Lung microvascular endothelial cell (primary cell): ENCODE measurements at regions not wholly inside any gene's neighbourhood (a gene's known extent, or its start where the extent isn't known, plus 50 kb on each side); places are given as distances from the start of the nearest gene placed in this dataset.
"Not testable (repeated sequence)": the region's sequence is repeated elsewhere in the genome, so short reads cannot be mapped to it uniquely, and the experiment has no call there.

Experiments
- DNase-seq, 2 donors: peaks; one replicate each; pipeline versions ENCODE4 v3.0.0 to v3.0.0-alpha.2; 2010; ENCODE audit warnings: low read depth in 2 of 2

GRCh38 chr3:182331341-182331740, 462.0 kb upstream of the ATP11B start:
- DNase-seq = no peak

- DNase-seq = no peak
These were observed 451.1 kb upstream of the ATP11B start for GRCh38 chr3:182342252-182342651.

- DNase-seq = not testable (repeated sequence)
These were observed 449.3 kb upstream of the ATP11B start for GRCh38 chr3:182344026-182344425.

- DNase-seq = no peak
These were observed 444.3 kb upstream of the ATP11B start for GRCh38 chr3:182349051-182349450.

GRCh38 chr3:182349951-182350517, 443.3 kb upstream of the ATP11B start:
- DNase-seq = no peak

- DNase-seq = no peak
These were observed 435.4 kb upstream of the ATP11B start for GRCh38 chr3:182357928-182358327.

GRCh38 chr3:182364323-182364722, 429.0 kb upstream of the ATP11B start:
- DNase-seq = peak in 1 of 2 donors; percentile 3

- peak; percentile 17 to 85 for DNase-seq
These were observed 428.3 kb upstream of the ATP11B start for GRCh38 chr3:182364723-182365650.

GRCh38 chr3:182366746-182367145, 426.6 kb upstream of the ATP11B start:
- DNase-seq = no peak

- DNase-seq = no peak
These were observed 423.4 kb upstream of the ATP11B start for GRCh38 chr3:182369861-182370260.

- no peak for DNase-seq
These were observed 422.4 kb upstream of the ATP11B start for GRCh38 chr3:182370949-182371348.

GRCh38 chr3:182375916-182376315, 417.4 kb upstream of the ATP11B start:
- no peak for DNase-seq

- no peak for DNase-seq
These were observed 411.0 kb upstream of the ATP11B start for GRCh38 chr3:182382112-182382857.

GRCh38 chr3:182384221-182384620, 409.1 kb upstream of the ATP11B start:
- no peak for DNase-seq

GRCh38 chr3:182385356-182385755, 407.9 kb upstream of the ATP11B start:
- no peak for DNase-seq

- DNase-seq = no peak
These were observed 404.8 kb upstream of the ATP11B start for GRCh38 chr3:182388506-182388905.

GRCh38 chr3:182389071-182389815, 404.1 kb upstream of the ATP11B start:
- DNase-seq = no peak

GRCh38 chr3:182390421-182390820, 402.9 kb upstream of the ATP11B start:
- no peak for DNase-seq

- no peak for DNase-seq
These were observed 400.9 kb upstream of the ATP11B start for GRCh38 chr3:182392182-182392937.

- DNase-seq = no peak
These were observed 400.2 kb upstream of the ATP11B start for GRCh38 chr3:182393151-182393550.

- no peak for DNase-seq
These were observed 399.4 kb upstream of the ATP11B start for GRCh38 chr3:182393830-182394367.
